Endothelial cell of umbilical vein (primary cell): ENCODE measurements at regions not wholly inside any gene's neighbourhood (a gene's known extent, or its start where the extent isn't known, plus 50 kb on each side); places are given as distances from the start of the nearest gene placed in this dataset.

ENCODE experiments used
- BruUV-seq: library from RNA; stranded (reverse); fragments of 400-500 nt; replicated peaks from 2 replicates; lab custom pipeline; 2021; lab: Mats Ljungman, UMichigan
- CTCF ChIA-PET: fragments of 300-600, 350-600 bp; sonication (Branson Sonifier 250); formaldehyde crosslinking; loops from one replicate; lab custom pipeline; 2021; ENCODE audit warnings: antibody characterized with exemption, inconsistent platforms; lab: Charles Lee
- POLR2A ChIA-PET: fragments of 300-600, 350-600 bp; sonication (Branson Sonifier 250); formaldehyde crosslinking; loops from one replicate; lab custom pipeline; 2021; ENCODE audit warnings: antibody characterized with exemption, inconsistent platforms; lab: Charles Lee
- DNase-seq: peaks from one replicate; pipeline ENCODE4 v3.0.0-alpha.2; 2011; ENCODE audit warnings: low read depth, low spot score
- FAIRE-seq: peaks from 2 replicates; lab custom pipeline; 2011; peaks lifted over from hg19 to GRCh38; lab: Jason Lieb, UNC
- H2AFZ ChIP-seq: 2 replicates; pipeline ENCODE4 v1.6.0; 2012; ENCODE audit warnings: low read depth, low read length, control low read depth, inconsistent platforms
- H3K27ac ChIP-seq: 2 replicates; pipeline ENCODE4 v1.5.1; 2011; ENCODE audit warnings: low read depth, mild to moderate bottlenecking, control low read depth, low read length, moderate library complexity; ENCODE audit not compliant: insufficient read depth
- H3K27me3 ChIP-seq, 2 experiments: 2 replicates each; pipeline versions ENCODE4 v1.6.0 to v1.6.1; 2011; ENCODE audit warnings: low read length in 2 of 2, mixed read lengths in 1 of 2; ENCODE audit not compliant: control insufficient read depth in 2 of 2, insufficient read depth in 2 of 2
- H3K36me3 ChIP-seq, 2 experiments: 2 replicates in 1 of 2; 3 replicates in 1 of 2; pipeline ENCODE4 v1.5.1; 2011; ENCODE audit warnings: low read length in 2 of 2, mild to moderate bottlenecking in 1 of 2, moderate library complexity in 1 of 2; ENCODE audit not compliant: control insufficient read depth in 2 of 2, insufficient read depth in 2 of 2; ENCODE audit errors: extremely low read depth in 1 of 2
- H3K4me1 ChIP-seq: 3 replicates; pipeline ENCODE4 v1.5.1; 2011; ENCODE audit warnings: mild to moderate bottlenecking, low read length; ENCODE audit not compliant: control insufficient read depth, insufficient read depth; ENCODE audit errors: extremely low read depth
- H3K4me2 ChIP-seq: 2 replicates; pipeline ENCODE4 v1.6.1; 2011; ENCODE audit warnings: low read length, control low read depth, mixed read lengths; ENCODE audit not compliant: insufficient read depth
- H3K4me3 ChIP-seq, 3 experiments: fragments of 200-600 bp in 1 of 3; sonication (generic), shearing (Covaris generic) in 1 of 3; replicated peaks in 1 of 3; 2 replicates each; pipeline ENCODE4 v1.5.1; 2011 to 2016; ENCODE audit warnings: control low read depth in 3 of 3, low read length in 3 of 3, mild to moderate bottlenecking in 2 of 3, inconsistent platforms in 1 of 3, low read depth in 1 of 3, moderate library complexity in 1 of 3; ENCODE audit not compliant: insufficient read depth in 1 of 3
- H3K79me2 ChIP-seq: 2 replicates; pipeline ENCODE4 v1.6.0; 2012; ENCODE audit warnings: low read length, inconsistent platforms; ENCODE audit not compliant: control insufficient read depth, insufficient read depth
- H3K9ac ChIP-seq: replicated peaks from 2 replicates; pipeline ENCODE3; 2011; ENCODE audit warnings: low read length, control low read depth; ENCODE audit not compliant: insufficient read depth; ENCODE audit errors: extremely low read depth
- H3K9me1 ChIP-seq: replicated peaks from 3 replicates; pipeline ENCODE4 v1.6.0; 2011; ENCODE audit warnings: mild to moderate bottlenecking, low read length; ENCODE audit not compliant: control insufficient read depth, insufficient read depth; ENCODE audit errors: extremely low read depth
- H3K9me3 ChIP-seq: replicated peaks from 2 replicates; pipeline ENCODE4 v1.5.1; 2012; ENCODE audit warnings: low read length, inconsistent platforms; ENCODE audit not compliant: control insufficient read depth, insufficient read depth
- H4K20me1 ChIP-seq: replicated peaks from 2 replicates; pipeline ENCODE3; 2011; ENCODE audit warnings: mild to moderate bottlenecking, low read length; ENCODE audit not compliant: control insufficient read depth, insufficient read depth; ENCODE audit errors: extremely low read depth
- CTCF ChIP-seq, 2 donors: IDR thresholded peaks; 1 replicate in 1 of 2; 2 replicates in 1 of 2; pipeline ENCODE4 v1.5.1; 2011; ENCODE audit warnings: low read length in 2 of 2, mild to moderate bottlenecking in 2 of 2, moderate library complexity in 2 of 2, control low read depth in 1 of 2, inconsistent platforms in 1 of 2, low read depth in 1 of 2; ENCODE audit not compliant: insufficient read depth in 1 of 2; ENCODE audit errors: extremely low read depth in 1 of 2
- EZH2 ChIP-seq: IDR thresholded peaks from 2 replicates; pipeline ENCODE4 v1.6.1; 2012; ENCODE audit warnings: borderline replicate concordance, low read depth, mild to moderate bottlenecking, moderate library complexity, low read length, inconsistent platforms; ENCODE audit not compliant: severe bottlenecking
- FOS ChIP-seq: IDR thresholded peaks from 2 replicates; pipeline ENCODE4 v1.6.1; 2011; ENCODE audit warnings: mild to moderate bottlenecking, low read length, moderate library complexity, borderline replicate concordance; ENCODE audit not compliant: insufficient read depth
- GATA2 ChIP-seq: IDR thresholded peaks from 2 replicates; pipeline ENCODE4 v1.7.0; 2011; ENCODE audit warnings: low read depth, mild to moderate bottlenecking, moderate library complexity, mixed read lengths, low read length; ENCODE audit not compliant: insufficient read length, insufficient read depth
- JUN ChIP-seq: IDR thresholded peaks from 2 replicates; pipeline ENCODE4 v1.6.1; 2011; ENCODE audit warnings: borderline replicate concordance, low read depth; ENCODE audit not compliant: insufficient read length, insufficient read depth
- MAX ChIP-seq: IDR thresholded peaks from 2 replicates; pipeline ENCODE4 v1.6.1; 2011; ENCODE audit not compliant: insufficient read depth, insufficient read length
- MYC ChIP-seq: IDR thresholded peaks from one replicate; pipeline ENCODE4 v1.6.1; 2011; ENCODE audit warnings: mild to moderate bottlenecking, low read depth, low read length
- POLR2A ChIP-seq: IDR thresholded peaks from 2 replicates; pipeline ENCODE4 v1.6.1; 2012; ENCODE audit warnings: low read depth, mild to moderate bottlenecking, control low read depth, low read length
- POLR2AphosphoS5 ChIP-seq: IDR thresholded peaks from 2 replicates; pipeline ENCODE4 v1.6.1; 2012; ENCODE audit warnings: low read depth, mild to moderate bottlenecking, control low read depth, low read length, moderate library complexity; ENCODE audit not compliant: insufficient read depth
- dilution Hi-C: fragments of 300-500 bp; cut with MboI; formaldehyde crosslinking; loops from one replicate; pipeline ENCODE4 v1.15.0; 2019; ENCODE audit warnings: low sequenced_read_pairs; ENCODE audit not compliant: extremely low pct_ligation_motif_present
- intact Hi-C: fragments of 100-400 bp; cut with micrococcal nuclease; formaldehyde crosslinking; loops from one replicate; pipeline ENCODE4 v1.10.0; 2022

- TF ChIP-seq CTCF (IDR thresholded peaks at IDR 0.05; ENCODE audit: extremely low read depth in 1 of 2, insufficient read depth in 1 of 2, low read depth in 1 of 2, low read length in 2 of 2) (no peak), FOS (no peak), GATA2 (no peak), POLR2AphosphoS5 (no peak), EZH2 (no peak), MAX (no peak), MYC (no peak), POLR2A (no peak), JUN (no peak)
- Histone ChIP-seq H3K79me2 (no peaks in the 10 kb centered on the region), H2AFZ (no peak overlapping the region), H3K9ac (no peak overlapping the region), H3K27ac (no peak overlapping the region), H3K9me1 (no peaks in the 10 kb centered on the region), H3K4me1 (no peaks in the 10 kb centered on the region), H3K4me3 (no peak overlapping the region), H4K20me1 (no peaks in the 10 kb centered on the region), H3K4me2 (no peak overlapping the region), H3K36me3 (no peaks in the 10 kb centered on the region), H3K9me3 (no peaks in the 10 kb centered on the region), H3K27me3 (no peaks in the 10 kb centered on the region)
- no peak for FAIRE-seq
- no peak for DNase-seq
- ChIA-PET CTCF (no interaction called here), POLR2A (no interaction called here)
- BruUV-seq, result no TSS peak
- intact Hi-C loops, result no loop called here
- dilution Hi-C loops, result no loop called here
Measured at GRCh38 chr5:143619040-143619439, 192.9 kb upstream of the HMHB1 start.
